Stimulated activated CD8-positive, alpha-beta memory T cell treated with anti-CD3 and anti-CD28 coated beads, Interleukin-4, amount 100 ng/mL, for 48 hours (primary cell): ENCODE measurements at regions not wholly inside any gene's neighbourhood (a gene's known extent, or its start where the extent isn't known, plus 50 kb on each side); places are given as distances from the start of the nearest gene placed in this dataset.

ENCODE experiments used
- DNase-seq: peaks from one replicate; pipeline ENCODE4 v3.0.0-alpha.2; 2020

DNA sequence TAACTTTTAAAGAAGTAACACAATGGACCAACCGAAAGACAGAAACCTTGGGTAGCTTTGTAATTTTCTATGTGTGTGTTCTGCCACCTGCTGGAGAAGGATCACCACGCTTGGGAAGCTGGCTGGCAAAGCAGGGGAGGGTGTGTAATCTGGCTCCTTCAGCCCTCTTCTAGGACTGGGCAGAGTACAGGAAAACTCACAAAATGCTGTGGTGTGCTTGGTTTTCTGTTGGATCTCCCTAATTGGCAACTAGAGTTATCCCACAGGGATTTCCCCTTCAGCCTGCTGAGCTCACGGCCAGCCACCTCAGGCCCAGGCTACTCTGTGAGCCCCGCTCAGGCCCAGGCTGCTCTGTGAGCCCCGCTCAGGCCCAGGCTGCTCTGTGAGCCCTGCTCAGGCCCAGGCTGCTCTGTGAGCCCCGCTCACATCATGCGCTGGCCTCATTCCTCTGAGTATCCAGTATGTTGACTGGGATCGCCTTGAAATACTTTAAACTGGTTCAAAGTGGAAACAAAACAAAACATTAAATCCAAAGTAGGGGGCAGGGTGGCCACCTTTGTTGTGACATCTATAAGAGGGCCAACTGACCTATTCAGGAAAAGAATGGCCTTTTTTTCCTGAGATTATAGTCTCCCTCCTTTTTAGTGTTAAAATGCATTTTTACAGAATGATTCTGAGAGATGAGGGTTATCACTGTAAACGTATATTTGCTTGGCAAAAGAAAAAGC lies 52.0 kb upstream of the RNU6-8 start:
- peak; percentile 57 for DNase-seq

DNA sequence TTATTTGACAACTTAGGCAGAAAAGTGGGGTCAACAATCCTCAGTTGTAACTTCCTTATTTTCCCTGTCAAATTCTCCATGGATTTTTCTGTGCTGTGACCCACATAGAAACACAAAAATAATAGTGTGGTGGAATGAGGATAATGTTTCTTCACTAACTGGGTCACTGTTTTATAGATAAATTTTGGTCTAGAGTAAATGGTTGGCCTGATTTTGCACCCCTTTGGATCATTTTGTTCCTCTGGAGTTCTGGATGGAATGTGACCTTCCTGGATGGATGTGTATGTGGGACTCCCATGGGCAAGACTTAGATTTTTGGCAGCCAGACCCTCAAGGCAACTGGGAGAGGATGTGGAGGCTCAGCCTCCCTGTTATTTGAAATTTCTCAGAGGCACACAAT lies 52.7 kb upstream of the RNU6-8 start:
- no peak for DNase-seq

DNA sequence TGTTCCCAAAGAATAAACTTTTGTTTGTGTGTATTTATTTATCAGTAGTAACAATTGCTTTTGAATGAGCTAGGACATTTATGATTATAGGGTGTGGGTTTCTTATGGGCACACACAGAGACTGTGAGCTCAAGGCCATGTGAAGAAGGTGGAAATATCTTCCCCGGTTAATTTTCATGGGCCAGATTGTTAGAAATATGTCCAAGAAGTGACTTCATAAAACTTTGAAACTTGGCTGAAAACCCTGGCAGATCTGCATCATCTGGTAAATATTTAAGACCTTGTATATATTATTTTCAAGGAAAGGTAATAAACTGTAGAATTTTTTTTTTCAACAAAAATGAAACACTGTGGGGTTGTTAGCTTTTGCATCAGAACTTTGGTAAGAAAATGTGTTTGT lies 53.5 kb upstream of the RNU6-8 start:
- DNase-seq = no peak

DNA sequence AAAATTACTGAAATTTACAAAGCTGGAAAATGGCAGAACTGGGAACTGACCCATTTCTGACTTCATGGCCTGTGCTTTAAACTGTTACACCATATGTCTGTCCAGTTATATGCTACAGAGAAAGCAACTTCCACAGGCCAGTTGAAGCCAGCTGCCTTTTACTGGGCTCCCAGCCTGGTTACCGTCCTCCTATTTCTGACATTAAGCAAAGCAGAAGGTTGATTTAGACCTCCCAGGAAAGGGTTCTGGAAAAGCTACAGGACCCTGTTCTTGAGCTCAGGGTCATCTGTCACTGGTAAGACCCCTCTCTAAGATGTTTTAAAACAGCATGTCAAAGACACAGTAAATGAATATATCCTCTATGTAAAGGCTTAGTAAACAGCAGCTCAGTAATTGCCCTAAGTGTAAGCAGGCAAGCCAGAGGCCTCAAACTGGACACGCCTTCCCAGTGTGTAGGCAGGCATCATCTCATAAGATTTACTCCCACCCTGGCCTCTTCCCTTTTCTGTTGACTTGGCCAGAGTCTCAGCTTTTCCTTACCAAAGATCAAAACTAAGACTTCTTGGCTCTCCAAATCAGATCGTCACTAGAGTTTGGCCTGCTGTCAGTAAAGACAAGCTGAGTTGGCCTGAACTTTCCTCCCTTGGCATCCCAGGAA lies 55.4 kb upstream of the RNU6-8 start:
- DNase-seq = no peak

DNA sequence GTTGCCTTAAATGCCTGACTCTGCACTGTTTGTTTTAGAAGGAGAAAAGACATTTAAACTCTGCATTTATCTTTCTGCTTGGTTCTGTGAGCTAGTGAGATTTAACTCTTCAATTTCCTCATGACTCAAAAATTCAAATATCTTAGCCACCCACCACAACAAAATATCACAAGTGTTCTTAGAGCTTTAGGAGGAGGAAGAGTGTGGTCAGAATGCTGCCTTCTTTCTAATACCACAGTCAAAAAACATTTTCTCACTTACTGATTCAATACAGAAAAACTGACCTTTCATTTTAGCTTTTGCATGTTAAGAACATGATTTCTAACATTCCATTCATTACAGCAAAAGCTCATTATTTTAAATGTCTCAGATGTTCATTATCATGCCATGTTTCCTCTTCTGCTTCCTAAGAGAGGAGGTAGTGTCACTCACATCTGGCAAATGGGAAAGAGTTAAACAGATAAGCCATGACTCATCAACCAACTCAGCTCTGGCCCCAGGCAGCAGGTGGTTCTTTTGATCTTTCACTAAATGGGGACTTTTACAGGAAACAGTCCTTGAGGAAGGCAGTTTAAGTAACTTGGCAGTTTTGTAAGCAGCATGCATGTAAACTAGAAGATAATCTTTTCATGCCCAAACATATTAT lies 56.4 kb upstream of the RNU6-8 start:
- DNase-seq = no peak

DNA sequence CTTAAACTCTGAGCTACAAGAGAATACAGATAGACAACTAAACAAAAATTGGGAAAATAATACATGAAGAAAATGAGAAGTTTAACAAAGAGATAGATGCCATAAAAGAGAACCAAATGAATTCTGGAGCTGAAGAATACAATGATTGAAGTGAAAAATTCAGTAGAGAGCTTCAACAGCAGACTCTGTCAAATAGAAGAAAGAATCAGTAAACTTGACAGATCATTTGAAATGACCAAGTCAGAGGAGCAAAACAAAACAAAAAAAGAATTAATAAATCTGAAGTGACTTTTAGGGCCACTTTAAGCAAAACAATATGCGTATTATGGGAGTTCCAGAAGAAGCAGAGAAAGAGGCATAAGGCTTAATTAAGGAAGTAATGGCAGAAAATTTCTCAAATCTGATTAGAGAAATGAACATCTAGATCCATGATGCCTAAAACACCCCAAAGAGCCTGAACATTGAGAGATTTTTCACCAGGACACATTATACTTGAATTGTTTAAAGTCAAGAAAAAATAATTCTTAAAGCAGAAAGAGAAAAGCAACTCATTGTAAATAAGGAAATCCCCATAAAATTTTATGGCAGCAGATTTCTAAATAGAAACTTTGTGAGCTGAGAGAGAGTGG lies 61.0 kb upstream of the RNU6-8 start:
- no peak for DNase-seq

DNA sequence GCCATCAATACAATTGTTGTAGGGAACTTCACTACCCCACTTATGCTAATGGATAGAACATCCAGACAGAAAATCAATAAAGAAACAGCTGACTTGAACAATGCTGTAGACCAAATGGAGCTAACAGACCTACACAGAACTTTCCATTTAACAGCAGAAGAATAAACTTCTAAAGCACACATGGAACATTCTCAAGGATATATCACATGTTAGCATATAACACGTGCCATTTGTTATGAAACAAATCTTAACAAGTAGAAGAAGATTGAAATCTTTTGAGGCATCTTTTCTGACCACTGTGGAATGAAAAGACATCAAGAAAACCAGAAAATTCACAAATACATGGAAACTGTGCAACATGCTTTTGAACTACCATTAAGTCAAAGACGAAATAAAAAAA lies 62.5 kb upstream of the RNU6-8 start:
- no peak for DNase-seq

DNA sequence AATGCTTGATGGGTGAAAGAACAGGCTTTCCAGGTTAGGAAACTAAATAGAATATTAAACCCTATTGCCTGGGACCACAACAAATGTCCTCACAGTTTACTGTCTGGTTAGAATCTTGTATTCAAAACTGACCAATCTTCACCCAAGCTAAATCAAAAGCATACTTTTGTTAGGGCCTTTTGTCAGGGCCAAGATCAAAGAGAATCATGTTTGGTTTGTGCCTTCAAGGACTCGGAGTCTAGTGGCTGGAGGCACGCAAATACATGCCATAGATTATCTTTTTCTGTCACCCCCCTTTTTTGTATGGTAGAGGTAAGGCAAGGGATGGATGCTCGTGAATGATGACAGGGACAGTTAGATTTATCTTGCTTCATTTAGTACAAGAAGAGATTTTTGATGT lies 51.1 kb upstream of the AKAP6 start:
- no peak for DNase-seq
